Dermis microvascular lymphatic vessel endothelial cell (primary cell): ENCODE measurements at regions not wholly inside any gene's neighbourhood (a gene's known extent, or its start where the extent isn't known, plus 50 kb on each side); places are given as distances from the start of the nearest gene placed in this dataset.

Experiments
- DNase-seq, 2 donors: peaks; one replicate each; pipeline versions ENCODE4 v3.0.0 to v3.0.0-alpha.2; 2010; ENCODE audit warnings: low read depth in 2 of 2

- DNase-seq, result no peak
These were observed 685.0 kb upstream of the SGCG start for GRCh38 chr13:22495819-22496218.

DNA sequence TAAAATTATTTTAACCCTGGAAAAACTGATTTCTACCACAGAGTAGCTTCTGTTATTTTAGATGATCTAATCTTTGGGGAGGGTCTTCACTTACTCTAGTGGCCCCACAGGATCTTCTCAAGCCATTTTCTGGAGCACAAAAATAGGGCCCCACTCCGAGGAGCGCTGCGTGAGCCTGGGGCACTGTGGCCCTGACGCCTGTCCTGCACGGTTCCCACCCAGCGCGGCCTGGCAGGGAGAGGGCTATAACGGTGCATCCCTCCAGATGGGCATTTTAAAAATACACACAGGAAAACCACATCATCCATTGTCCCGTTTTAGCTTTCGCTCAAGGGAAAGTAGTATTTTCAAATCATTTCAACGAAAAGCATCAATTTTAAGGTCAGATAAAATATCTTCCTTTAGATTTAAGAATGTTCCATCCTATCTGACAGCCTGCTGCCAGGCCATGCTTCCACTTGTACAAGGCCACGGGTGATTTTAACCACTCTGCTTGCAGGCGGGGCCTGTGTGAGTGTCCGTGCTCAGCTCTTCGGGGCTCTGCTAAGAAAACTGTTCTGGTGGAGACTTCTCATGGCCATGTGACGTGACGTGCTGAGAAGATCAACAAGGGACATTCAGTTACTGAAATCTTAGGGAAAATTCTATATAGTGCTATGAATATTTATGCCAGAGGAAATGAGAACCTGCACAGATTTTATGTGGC, 683.8 kb upstream of the SGCG start:
- no peak for DNase-seq

DNA sequence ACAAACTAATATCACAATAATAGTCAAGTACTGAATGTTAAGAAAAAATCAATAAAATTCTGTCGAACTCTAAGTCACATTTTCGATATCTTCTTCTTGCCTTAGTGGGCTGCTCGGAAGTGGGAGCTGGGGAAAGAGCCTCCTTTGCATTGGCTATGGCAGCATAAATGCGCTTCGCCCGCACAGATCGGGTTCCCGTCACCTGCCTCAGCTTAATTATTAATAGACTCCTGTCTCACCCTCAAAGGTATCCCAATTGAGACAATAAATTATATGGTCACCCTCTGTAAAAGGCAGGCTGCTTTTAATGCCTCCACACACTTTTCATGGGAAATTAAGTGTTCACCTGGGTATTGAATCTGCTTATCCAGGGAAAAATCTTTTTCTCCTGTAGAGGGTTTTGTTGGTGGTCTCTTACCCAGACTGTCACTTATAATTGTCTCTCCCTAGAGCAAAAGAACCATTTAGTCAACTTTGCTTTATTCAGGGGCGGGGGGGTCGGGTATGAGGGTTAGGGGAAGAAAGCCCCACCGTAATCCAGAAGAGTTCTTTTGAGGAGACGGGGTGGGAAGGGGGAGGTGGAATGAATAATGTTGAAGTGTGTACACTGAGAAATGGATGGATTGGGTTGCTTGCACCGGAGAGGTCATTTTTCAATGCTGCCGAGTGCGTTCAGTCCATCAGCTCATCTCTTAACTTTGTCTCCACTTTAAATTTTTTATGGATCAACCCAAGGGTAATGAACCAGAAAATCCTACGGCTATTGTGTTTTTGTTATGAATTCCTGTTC, 682.6 kb upstream of the SGCG start:
- DNase-seq, result no peak

DNA sequence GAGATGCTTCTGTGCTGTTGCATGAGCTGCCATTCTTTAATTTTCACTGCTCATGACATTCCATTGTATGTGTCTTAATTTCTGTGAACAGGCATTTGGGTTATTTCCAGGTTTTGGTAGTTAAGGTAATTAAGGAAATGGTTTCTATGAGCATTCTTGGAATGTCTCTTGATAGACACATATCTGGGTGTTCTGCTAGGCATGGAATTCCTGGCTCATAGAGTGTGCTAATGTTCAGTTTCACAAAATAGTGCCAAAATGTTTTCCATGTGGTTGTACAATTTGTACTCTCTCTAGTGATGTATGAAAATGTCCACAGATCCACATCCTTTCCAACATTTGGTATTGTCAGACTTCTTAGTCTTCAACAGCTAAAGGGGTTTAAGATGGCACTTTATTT, 680.9 kb upstream of the SGCG start:
- no peak for DNase-seq

DNA sequence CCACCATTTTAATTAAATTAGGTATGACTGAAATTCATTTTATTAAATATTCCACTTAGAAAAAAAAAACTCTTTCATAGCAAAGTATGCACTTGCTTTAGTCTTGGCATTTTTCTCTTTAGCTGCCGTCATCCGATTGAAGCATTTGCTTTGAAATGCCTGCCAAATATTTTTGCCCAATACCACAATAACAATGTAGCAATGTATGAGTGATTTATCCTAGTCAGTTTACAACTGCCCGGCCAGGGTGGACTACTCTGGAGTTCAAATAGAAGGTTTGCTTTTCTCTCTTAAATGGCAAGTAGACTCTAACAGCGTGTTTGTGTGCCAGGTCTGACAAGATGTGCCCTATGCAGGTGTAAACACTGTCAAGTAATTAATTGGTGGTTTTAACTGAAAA, 675.3 kb upstream of the SGCG start:
- no peak for DNase-seq

DNA sequence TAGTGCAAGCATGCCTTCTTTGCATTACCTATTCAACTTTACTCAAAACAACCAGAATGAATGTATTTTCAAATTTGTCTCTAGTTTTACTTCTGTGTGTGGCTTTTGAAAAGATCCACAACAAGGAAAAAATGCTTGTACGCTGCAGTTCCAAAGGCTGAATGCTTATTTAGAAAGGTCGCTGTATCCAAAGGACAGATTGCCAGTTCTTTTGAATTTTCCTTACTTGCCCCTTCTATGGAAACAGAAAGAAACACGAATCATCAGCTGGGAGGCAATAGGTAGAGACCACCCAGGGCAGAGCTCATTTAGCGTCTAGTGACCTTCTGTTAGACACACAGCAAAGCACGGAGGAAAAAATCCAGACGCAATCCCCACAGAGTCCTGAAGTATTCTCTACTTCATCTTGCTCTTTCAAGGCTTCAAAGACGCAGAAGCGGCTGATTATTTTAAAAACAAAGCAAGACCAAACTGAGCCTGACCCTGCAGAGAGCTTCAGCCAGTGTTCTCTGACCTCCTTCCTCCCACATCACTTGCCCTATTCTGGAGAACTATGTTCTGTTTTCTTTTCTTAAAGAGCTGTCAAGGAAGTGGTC, 674.6 kb upstream of the SGCG start:
- DNase-seq, result no peak

GRCh38 chr13:22517544-22517943, 663.2 kb upstream of the SGCG start:
- DNase-seq, result no peak

- no peak for DNase-seq
These were observed 643.9 kb upstream of the SGCG start for GRCh38 chr13:22536851-22537250.

DNA sequence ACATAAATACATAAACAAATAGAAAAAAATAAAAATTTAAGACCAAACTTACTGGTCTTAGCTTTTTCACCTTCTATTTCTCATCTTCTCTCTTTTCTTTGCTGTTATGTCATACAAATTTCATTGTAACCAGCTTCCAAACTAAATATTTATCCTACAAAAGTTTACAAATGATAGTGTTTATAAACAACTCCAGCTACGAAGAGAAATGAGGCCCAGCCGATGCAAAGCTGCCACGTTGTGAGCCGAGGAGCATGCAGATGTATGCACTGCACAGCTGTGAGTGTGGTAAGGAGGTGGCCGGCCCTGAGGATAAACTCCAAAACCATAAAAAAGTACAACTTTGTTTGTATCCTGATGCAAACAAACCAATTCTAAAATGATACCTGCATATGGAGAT, 642.4 kb upstream of the SGCG start:
- DNase-seq, result no peak

DNA sequence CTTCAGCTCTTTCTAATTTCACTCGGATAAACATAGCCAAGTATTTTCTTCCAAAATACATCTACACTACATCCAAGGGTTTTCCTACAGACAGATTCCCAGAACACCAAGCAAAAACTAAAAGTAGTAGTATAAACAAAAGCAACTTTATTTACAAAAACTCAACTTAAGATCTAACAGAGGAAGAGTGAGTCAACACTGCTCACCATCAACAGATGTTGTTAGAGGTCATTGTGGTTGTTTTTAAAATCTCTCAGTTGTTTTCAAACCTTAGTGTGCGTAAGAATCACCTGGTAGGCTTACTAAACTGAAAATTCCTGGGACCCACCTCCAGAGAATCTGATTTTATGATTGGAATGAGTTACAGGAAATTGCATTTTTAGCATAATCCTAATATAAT, 631.7 kb upstream of the SGCG start:
- no peak for DNase-seq

GRCh38 chr13:22561581-22561980, 619.2 kb upstream of the SGCG start:
- DNase-seq, result no peak

GRCh38 chr13:22562116-22562515, 618.7 kb upstream of the SGCG start:
- no peak for DNase-seq

DNA sequence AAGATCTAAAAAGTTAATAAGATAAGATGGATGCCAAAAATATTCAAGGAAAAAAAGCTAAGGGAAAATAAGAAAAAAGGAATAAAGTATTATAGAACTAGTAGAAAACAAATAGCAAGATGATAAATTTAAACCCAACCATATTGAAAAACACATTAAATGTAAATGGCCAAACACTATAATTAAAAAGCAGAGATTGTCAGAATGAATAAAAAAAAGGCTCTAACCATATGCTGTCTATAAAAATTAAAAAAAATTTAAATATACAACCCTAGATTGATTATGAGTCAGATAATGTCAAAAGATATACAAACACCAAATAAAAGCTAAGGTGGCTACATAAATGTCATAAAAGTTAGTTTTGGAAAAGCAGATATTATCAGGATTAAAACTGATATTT, 617.5 kb upstream of the SGCG start:
- no peak for DNase-seq

DNA sequence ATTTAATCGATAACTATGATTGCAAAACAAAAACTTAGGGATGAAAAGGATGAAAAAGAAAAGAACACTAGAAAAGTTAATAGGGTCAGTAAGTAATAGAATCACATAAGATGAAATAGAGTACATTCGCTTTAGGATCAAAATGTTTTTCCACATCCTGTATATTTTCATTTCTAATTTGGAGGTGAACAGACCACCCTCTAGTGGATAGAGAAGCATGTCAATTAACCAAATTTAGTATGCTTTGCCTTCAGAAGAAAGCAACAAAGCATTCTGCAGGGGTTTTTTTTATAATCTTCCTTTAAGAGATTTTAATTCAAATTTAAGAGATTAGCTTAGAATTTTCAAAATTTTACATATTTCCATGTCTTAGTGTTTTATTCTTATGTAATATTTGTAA, 611.0 kb upstream of the SGCG start:
- DNase-seq, result no peak

- no peak for DNase-seq
These were observed 590.9 kb upstream of the SGCG start for GRCh38 chr13:22589880-22590279.

GRCh38 chr13:22592515-22592914, 588.3 kb upstream of the SGCG start:
- DNase-seq, result no peak

GRCh38 chr13:22594041-22594440, 586.7 kb upstream of the SGCG start:
- DNase-seq, result no peak

- no peak for DNase-seq
These were observed 584.5 kb upstream of the SGCG start for GRCh38 chr13:22596171-22596863.

- no peak for DNase-seq
These were observed 581.6 kb upstream of the SGCG start for GRCh38 chr13:22599156-22599555.

DNA sequence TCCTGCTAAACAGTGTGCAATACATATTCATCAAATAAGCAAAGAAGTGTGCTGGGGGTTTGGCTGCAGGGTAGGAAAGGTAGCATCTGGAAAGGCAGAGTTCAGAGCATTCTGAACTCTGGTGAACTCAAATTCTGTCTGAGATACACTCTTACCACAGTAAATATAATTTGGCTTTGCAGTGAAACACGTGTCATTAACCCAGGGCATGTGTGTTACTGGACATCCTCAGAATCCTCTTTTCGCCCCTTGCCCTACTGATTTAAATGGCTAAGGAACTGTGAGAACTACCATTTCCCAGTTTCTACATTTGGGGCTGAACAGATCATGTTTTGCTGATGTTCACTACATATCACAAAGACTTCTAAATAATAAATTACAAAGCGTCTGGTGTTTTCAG, 562.8 kb upstream of the SGCG start:
- DNase-seq, result no peak

GRCh38 chr13:22625691-22626090, 555.1 kb upstream of the SGCG start:
- no peak for DNase-seq

DNA sequence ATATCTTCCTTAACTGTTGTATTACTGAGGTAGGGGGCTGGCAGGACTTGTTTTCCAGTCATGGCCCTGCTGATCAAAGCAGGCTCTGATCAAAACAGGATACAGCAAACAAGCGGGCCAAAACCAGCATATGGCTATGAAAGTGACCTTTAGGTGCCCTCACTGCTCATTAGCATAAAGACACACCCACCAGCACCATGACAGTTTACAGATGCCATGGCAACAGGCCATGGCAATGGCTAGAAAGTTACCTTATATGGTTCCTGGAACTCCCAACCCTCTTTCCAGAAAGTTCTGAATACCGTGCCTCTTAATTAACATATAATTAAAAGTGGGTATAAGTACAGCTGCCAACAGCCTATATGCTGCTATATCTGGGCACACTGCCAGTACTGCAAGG, 551.4 kb upstream of the SGCG start:
- DNase-seq, result no peak
